ENCODE measurements at regions not wholly inside any gene's neighbourhood (a gene's known extent, or its start where the extent isn't known, plus 50 kb on each side); places are given as distances from the start of the nearest gene placed in this dataset.
"Not testable (repeated sequence)": the region's sequence is repeated elsewhere in the genome, so short reads cannot be mapped to it uniquely, and the experiment has no call there.

DNA sequence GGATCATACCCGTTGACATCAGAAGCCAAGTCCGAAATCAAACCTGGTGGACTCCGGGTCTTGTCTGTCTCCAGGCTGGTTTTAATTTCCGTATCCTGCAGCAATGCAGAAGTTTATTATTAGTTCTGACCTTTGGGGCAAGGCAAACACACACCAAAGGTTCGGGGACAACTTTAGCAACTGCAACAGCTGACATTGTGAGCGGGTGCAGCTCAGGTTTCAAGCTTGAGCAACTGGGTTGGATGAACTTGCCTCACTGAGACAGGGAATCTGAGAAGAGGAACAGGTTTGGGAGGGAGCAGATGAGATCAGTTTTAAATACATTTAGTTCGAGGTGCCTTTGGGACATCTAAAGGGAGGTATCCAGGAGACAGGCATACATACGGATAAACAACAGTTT lies 110.7 kb downstream of the GNL3L start:
- H3K4me2 ChIP-seq (ENCODE audit: low read length) = 0 out of 2 replicates have a peak overlapping the region, but pooled peaks have one; percentile 79
- POLR2A ChIA-PET (ENCODE audit: unreplicated experiment) = no interaction called here

DNA sequence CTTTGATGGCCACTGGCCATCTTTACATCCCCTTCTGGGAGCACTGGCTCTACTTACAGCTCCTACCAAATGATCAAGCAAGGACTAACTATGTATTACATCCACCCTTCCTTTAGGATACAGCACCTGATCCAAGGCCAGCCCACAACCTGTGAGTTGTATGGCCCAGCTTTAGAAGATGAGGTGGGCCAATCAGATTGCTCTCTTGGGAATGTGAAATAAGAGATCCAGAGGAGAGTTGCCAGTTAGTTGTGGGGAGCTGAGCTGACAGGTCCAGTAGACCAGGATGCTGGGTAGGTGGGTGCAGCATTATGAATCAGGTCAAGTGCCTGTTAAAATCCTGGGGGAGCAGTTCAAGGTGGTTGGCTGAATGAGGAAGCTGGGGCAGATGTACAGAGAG lies 111.5 kb downstream of the GNL3L start:
- H3K36me3 ChIP-seq (ENCODE audit: low read depth, low read length) = no peaks in the 10 kb centered on the region
- no peaks in the 10 kb centered on the region for H3K27me3 ChIP-seq (ENCODE audit: low read length)
- no peak overlapping the region for H3K27ac ChIP-seq (ENCODE audit: low read length)
- no peaks in the 10 kb centered on the region for H3K9me3 ChIP-seq (ENCODE audit: low read length)
- H3K4me1 ChIP-seq (ENCODE audit: insufficient read depth, low read length) = peaks cover 5% of the 10 kb centered on the region
- ATAC-seq (no peak), DNase-seq (peak; percentile 20)
- H3K79me2 ChIP-seq (ENCODE audit: low read length) = no peaks in the 10 kb centered on the region
- no peaks in the 10 kb centered on the region for H3F3A ChIP-seq (ENCODE audit: low read length, unreplicated experiment)
- BruUV-seq (replicated peaks) = no TSS peak
- H3K9me2 ChIP-seq (replicated peaks; ENCODE audit: low read length) = no peaks in the 10 kb centered on the region
- no peak for TF ChIP-seq EZH2phosphoT487 (IDR thresholded peaks at IDR 0.05; ENCODE audit: borderline replicate concordance, low read length)
- TF ChIP-seq EZH2 (IDR thresholded peaks at IDR 0.05; ENCODE audit: low read length, unreplicated experiment) = no peak
- TF ChIP-seq, protein P1, sequence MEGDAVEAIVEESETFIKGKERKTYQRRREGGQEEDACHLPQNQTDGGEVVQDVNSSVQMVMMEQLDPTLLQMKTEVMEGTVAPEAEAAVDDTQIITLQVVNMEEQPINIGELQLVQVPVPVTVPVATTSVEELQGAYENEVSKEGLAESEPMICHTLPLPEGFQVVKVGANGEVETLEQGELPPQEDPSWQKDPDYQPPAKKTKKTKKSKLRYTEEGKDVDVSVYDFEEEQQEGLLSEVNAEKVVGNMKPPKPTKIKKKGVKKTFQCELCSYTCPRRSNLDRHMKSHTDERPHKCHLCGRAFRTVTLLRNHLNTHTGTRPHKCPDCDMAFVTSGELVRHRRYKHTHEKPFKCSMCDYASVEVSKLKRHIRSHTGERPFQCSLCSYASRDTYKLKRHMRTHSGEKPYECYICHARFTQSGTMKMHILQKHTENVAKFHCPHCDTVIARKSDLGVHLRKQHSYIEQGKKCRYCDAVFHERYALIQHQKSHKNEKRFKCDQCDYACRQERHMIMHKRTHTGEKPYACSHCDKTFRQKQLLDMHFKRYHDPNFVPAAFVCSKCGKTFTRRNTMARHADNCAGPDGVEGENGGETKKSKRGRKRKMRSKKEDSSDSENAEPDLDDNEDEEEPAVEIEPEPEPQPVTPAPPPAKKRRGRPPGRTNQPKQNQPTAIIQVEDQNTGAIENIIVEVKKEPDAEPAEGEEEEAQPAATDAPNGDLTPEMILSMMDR (conservative IDR thresholded peaks at IDR 0.05; ENCODE audit: low read depth, low read length) = no peak
- no peak overlapping the region for H3K4me2 ChIP-seq (ENCODE audit: low read length)
- H2AFZ ChIP-seq (ENCODE audit: low read length) = no peak overlapping the region
- ChIA-PET CTCF (no interaction called here), POLR2A (ENCODE audit: unreplicated experiment) (no interaction called here)
- intact Hi-C loops (cut with micrococcal nuclease) = loop anchor here (10.0 kb wide), 1 partner anchor 413 kb away; no protein-coding TSS in a partner anchor
- no peak overlapping the region for H3K4me3 ChIP-seq (ENCODE audit: low read length)
- no peak overlapping the region for H3K9ac ChIP-seq (ENCODE audit: low read length)
- H4K20me1 ChIP-seq (ENCODE audit: low read length) = no peaks in the 10 kb centered on the region

More for the DNA sequence above, 110.7 kb downstream of the GNL3L start:
- DNase-seq (peak; percentile 6), ATAC-seq (no peak)
- Histone ChIP-seq H3K9me2 (replicated peaks; ENCODE audit: low read length) (no peaks in the 10 kb centered on the region), H3K4me3 (ENCODE audit: low read length) (no peak overlapping the region), H3K4me1 (ENCODE audit: insufficient read depth, low read length) (peaks cover 5% of the 10 kb centered on the region), H4K20me1 (ENCODE audit: low read length) (no peaks in the 10 kb centered on the region), H3K27ac (ENCODE audit: low read length) (no peak overlapping the region), H3K36me3 (ENCODE audit: low read depth, low read length) (no peaks in the 10 kb centered on the region), H3K9ac (ENCODE audit: low read length) (no peak overlapping the region), H3K79me2 (ENCODE audit: low read length) (no peaks in the 10 kb centered on the region), H3K27me3 (ENCODE audit: low read length) (no peaks in the 10 kb centered on the region), H3F3A (ENCODE audit: low read length, unreplicated experiment) (no peaks in the 10 kb centered on the region), H3K9me3 (ENCODE audit: low read length) (no peaks in the 10 kb centered on the region), H2AFZ (ENCODE audit: low read length) (no peak overlapping the region)
- TF ChIP-seq EZH2 (IDR thresholded peaks at IDR 0.05; ENCODE audit: low read length, unreplicated experiment) (no peak), EZH2phosphoT487 (IDR thresholded peaks at IDR 0.05; ENCODE audit: borderline replicate concordance, low read length) (no peak)
- TF ChIP-seq, protein P1 (conservative IDR thresholded peaks at IDR 0.05; ENCODE audit: low read depth, low read length) = no peak
- BruUV-seq (replicated peaks) = no TSS peak
- intact Hi-C loops (cut with micrococcal nuclease) = loop anchor here (10.0 kb wide), 1 partner anchor 414 kb away; no protein-coding TSS in a partner anchor
- CTCF ChIA-PET = no interaction called here

DNA sequence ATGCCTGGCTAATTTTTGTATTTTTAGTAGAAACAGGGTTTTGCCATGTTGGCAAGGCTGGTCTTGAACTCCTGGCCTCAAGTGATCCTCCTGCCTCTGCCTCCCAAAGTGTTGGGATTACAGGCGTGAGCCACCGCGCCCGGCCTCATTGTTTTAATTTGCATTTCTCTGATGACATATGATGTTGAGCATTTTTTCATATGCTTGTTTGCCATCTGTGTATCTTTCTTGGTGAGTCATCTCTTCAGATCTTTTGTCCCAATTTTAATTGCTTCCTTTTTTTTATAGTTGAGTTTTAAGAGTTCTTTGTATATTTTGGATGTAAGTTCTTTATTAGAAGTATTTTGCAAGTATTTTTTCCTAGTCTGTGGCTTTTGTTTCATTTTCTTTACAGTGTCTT lies 117.6 kb downstream of the GNL3L start:
- H3K79me2 ChIP-seq (ENCODE audit: low read length); POLR2A ChIA-PET (ENCODE audit: unreplicated experiment): not testable (repeated sequence)

More for the DNA sequence above, 117.6 kb downstream of the GNL3L start:
- H4K20me1 ChIP-seq (ENCODE audit: low read length); H3K9ac ChIP-seq (ENCODE audit: low read length); H3K9me3 ChIP-seq (ENCODE audit: low read length); BruUV-seq (replicated peaks); H3K27ac ChIP-seq (ENCODE audit: low read length); H3K27me3 ChIP-seq (ENCODE audit: low read length); H3K4me1 ChIP-seq (ENCODE audit: insufficient read depth, low read length); H3F3A ChIP-seq (ENCODE audit: low read length, unreplicated experiment); CTCF ChIA-PET; H2AFZ ChIP-seq (ENCODE audit: low read length); H3K36me3 ChIP-seq (ENCODE audit: low read depth, low read length); H3K4me3 ChIP-seq (ENCODE audit: low read length); H3K4me2 ChIP-seq (ENCODE audit: low read length); H3K9me2 ChIP-seq (replicated peaks; ENCODE audit: low read length): not testable (repeated sequence)
- intact Hi-C loops (cut with micrococcal nuclease) = loop anchor here (10.0 kb wide), 1 partner anchor 407 kb away; no protein-coding TSS in a partner anchor
- DNase-seq = peak; percentile 48
- peak; percentile 56 for ATAC-seq

Data from PC-3 (cell line).